ENCODE measurements at regions not wholly inside any gene's neighbourhood (a gene's known extent, or its start where the extent isn't known, plus 50 kb on each side); places are given as distances from the start of the nearest gene placed in this dataset.

GRCh38 chr2:160672211-160672610 lies 178.6 kb upstream of the RBMS1 start:
- ATAC-seq, result no peak
- ChIA-PET CTCF (no interaction called here), POLR2A (no interaction called here)
- DNase-seq (ENCODE audit: low read depth in 1 of 2, low spot score in 1 of 2), result no peak
- no peak for FAIRE-seq
- H3K4me1 ChIP-seq, result peaks cover 7% of the 10 kb centered on the region
- no peak overlapping the region for H3K4me3 ChIP-seq
- TF ChIP-seq NPAS2 (CRISPR knock-in tag; IDR thresholded peaks at IDR 0.05; ENCODE audit: borderline replicate concordance) (no peak), CBX2 (IDR thresholded peaks at IDR 0.05; ENCODE audit: borderline replicate concordance, low read depth) (no peak), RNF2 (IDR thresholded peaks at IDR 0.05; ENCODE audit: borderline replicate concordance, low read depth) (no peak), BCL3 (IDR thresholded peaks at IDR 0.05) (no peak), ZNF302 (CRISPR knock-in tag; IDR thresholded peaks at IDR 0.05) (no peak), NR3C1 (IDR thresholded peaks at IDR 0.05) (no peak), KDM5A (IDR thresholded peaks at IDR 0.05) (no peak), TFCP2L1 (CRISPR knock-in tag; IDR thresholded peaks at IDR 0.05) (no peak), GATA3 (IDR thresholded peaks at IDR 0.05; ENCODE audit: borderline replicate concordance) (no peak), HOXA7 (CRISPR knock-in tag; IDR thresholded peaks at IDR 0.05) (no peak), RFX5 (IDR thresholded peaks at IDR 0.05) (no peak), PHF8 (IDR thresholded peaks at IDR 0.05; ENCODE audit: borderline replicate concordance, low read depth) (no peak), SMC3 (IDR thresholded peaks at IDR 0.05) (no peak), POLR2AphosphoS2 (conservative IDR thresholded peaks at IDR 0.05; ENCODE audit: low read length) (no peak), ATOH8 (CRISPR knock-in tag; IDR thresholded peaks at IDR 0.05; ENCODE audit: low read depth) (no peak), HMGXB4 (CRISPR knock-in tag; IDR thresholded peaks at IDR 0.05; ENCODE audit: borderline replicate concordance) (no peak), HOXB13 (CRISPR knock-in tag; IDR thresholded peaks at IDR 0.05; ENCODE audit: low read depth) (no peak), MAZ (IDR thresholded peaks at IDR 0.05; ENCODE audit: borderline replicate concordance, low read depth, low read length) (no peak), EHMT2 (IDR thresholded peaks at IDR 0.05; ENCODE audit: low read depth) (no peak)
- no peak overlapping the region for H3K4me2 ChIP-seq
- no peak overlapping the region for H3K27ac ChIP-seq
- WGBS (ENCODE audit: missing lambda C conversion rate), result 59% methylated on average over 1 of the region's 1 CpG
- no peaks in the 10 kb centered on the region for H3K9me3 ChIP-seq

- Histone ChIP-seq H3K4me1 (no peaks in the 10 kb centered on the region), H3K27ac (no peak overlapping the region), H3K4me3 (no peak overlapping the region), H3K9me3 (no peaks in the 10 kb centered on the region), H3K4me2 (no peak overlapping the region)
- WGBS (ENCODE audit: missing lambda C conversion rate), result 69% methylated on average over 2 of the region's 2 CpGs
- CTCF ChIA-PET, result no interaction called here
- no peak for ATAC-seq
- FAIRE-seq, result no peak
- no peak for DNase-seq (ENCODE audit: low read depth in 1 of 2, low spot score in 1 of 2)
- POLR2A ChIA-PET, result no interaction called here
- TF ChIP-seq SMC3 (IDR thresholded peaks at IDR 0.05) (no peak), FOSB (CRISPR knock-in tag; IDR thresholded peaks at IDR 0.05) (no peak), MAFK (IDR thresholded peaks at IDR 0.05; ENCODE audit: partially characterized antibody) (no peak), MYC (IDR thresholded peaks at IDR 0.05; ENCODE audit: borderline replicate concordance, low read length) (no peak), ZNF302 (CRISPR knock-in tag; IDR thresholded peaks at IDR 0.05) (no peak), NR3C1 (IDR thresholded peaks at IDR 0.05) (no peak), HOXA7 (CRISPR knock-in tag; IDR thresholded peaks at IDR 0.05) (no peak), RFX5 (IDR thresholded peaks at IDR 0.05) (no peak), HOXB13 (CRISPR knock-in tag; IDR thresholded peaks at IDR 0.05; ENCODE audit: low read depth) (no peak)
Measured at GRCh38 chr2:160674146-160674750, 180.6 kb upstream of the RBMS1 start.
